Activated naive CD4-positive, alpha-beta T cell treated with Interleukin-2 at 50 U/mL for 16 hours (primary cell): ENCODE measurements at regions not wholly inside any gene's neighbourhood (a gene's known extent, or its start where the extent isn't known, plus 50 kb on each side); places are given as distances from the start of the nearest gene placed in this dataset.

ENCODE experiments used
- DNase-seq: peaks from one replicate; pipeline ENCODE4 v3.0.0-alpha.2; 2020

- DNase-seq = no peak
These were observed 836.9 kb upstream of the HS3ST1 start for GRCh38 chr4:12265554-12265953.

DNA sequence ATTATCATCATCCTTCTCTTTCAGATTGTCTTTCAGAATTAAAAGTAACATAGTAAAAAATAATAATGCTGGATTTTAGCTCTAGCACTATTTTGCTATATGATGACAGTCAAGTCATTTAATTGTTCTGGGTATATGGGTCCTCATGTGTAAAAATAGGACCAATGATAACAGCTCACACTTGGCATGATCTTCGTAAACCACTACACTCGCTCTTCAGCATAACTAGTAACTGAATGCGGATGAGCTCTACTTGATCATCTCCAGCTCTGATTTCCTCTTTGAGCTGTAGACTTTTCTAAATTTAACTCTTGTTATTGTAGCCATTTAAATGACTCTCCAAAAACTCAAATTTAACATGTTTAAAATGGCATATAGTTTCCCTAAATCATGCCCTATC lies 831.8 kb upstream of the HS3ST1 start:
- no peak for DNase-seq

GRCh38 chr4:12244973-12245372 lies 816.3 kb upstream of the HS3ST1 start:
- no peak for DNase-seq

DNA sequence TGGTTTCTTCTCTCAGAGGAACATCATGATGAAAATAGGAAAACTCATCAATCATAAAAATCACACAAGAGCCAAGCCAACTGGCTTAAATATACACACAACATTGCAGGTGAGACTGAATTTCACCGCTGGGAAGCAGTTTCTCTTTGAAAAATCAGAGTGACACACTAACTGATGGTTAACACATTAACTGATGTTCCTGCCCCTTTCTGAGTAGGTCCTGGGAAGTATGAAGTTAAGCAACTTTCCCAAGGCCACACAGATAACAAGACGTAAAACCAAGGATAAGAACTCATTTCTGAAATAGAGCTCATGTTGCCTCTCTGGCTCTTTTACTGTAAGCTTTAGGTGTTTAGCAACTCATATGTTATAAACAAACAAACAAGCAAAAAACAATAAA lies 813.7 kb upstream of the HS3ST1 start:
- DNase-seq = no peak

DNA sequence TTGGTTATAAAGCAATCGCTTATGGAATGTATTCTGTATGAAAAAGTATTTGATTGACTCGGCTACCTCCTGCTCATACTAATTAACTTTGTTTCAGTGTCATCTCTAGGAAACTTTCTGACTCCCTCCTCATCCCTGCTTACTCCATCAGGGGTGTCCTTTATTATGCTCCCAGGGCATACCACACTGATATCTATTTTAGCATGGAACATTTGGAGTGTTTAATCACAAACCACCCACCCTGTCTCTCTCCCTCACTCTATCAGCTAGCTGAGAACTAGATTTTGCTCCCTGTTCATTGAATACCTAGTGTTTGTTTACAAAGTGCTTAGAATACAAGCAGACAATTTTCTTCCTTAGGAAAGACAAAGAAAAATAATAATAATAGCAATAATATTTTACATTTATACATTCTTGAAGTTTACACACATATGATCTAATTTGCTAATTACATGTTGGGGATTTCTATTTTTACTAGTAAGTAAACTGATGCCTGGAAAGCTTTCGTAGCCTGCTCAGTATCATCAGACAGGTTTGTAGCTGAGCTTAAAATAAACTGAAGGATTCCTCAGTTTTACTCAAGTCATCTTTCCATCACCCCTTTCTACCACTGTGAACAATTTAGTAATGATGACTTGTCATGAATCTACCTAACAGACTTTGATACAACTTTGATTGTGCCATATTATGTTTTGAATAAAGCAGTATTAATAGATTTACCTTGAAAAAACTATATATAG lies 811.4 kb upstream of the HS3ST1 start:
- DNase-seq = no peak

GRCh38 chr4:12231098-12231497 lies 802.4 kb upstream of the HS3ST1 start:
- no peak for DNase-seq

DNA sequence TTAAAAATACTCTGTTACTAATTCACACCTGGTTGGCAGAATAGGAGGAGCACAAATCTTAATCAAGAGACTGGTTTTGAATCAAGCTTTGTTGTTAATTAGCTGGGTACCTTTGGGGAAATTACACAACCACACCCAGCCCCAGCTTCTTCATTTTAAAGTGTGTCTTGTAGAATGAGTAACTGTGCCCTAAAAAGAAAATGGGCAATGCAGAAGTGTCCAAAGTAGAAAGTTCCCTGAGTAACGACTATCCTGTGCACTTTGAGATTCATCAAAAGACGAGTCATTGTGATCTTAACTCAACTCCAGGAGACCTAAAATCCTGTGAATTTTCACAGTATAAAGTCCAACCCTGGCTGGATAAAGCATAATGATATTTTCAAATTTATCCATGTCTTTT lies 792.3 kb upstream of the HS3ST1 start:
- DNase-seq = no peak

DNA sequence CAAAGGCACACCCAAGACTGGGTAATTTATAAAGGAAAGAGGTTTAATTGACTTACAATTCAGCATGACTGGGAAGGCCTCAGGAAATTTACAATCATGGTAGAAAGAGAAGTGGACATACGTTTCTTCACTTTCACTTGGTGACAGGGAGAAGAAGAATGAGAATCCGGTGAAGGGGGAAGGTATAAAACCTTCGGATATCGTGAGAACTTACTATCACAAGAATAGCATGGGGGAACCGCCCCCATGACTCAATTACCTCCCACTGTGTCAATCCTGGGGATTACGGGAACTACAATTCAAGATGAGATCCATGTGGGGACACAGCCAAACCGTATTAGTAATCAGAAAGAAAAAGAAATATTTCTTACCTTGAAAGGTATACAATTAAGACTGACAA lies 782.9 kb upstream of the HS3ST1 start:
- DNase-seq = no peak

DNA sequence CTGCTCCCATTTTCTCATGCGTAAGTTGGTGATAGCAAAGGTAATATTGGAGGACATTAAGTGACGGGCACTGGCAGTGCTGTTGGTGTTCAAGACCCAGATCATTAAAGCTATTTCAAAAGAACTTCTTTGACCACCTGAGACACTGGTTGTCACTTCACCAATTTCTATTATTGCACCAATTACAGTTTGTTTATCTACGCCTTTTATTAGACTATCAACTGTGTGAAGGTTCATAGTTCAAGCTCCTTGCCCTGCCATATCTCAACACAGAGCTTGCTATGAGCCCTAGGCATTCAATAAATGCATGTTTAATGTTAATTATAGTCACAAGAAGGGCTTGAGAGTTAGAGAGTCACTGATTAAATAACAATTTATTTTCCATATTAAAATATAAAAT lies 778.7 kb upstream of the HS3ST1 start:
- no peak for DNase-seq

DNA sequence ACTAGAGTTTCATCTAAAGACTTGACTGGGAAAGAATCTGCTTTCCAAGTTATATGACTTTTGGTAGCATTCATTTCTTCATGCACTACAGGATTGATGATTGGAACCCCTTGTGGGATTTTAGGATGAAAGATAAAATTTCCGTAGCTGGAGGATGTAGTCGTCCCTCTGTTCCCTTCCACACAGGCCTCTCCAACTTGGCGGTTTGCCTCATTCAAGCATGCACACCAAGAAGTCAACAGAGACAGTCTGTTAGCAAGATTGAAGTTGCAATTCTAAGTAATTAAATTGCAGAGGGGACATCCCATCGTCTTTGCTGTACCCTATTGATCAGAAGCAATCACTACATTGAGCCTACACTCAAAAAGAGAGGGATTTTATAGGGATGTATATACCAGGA lies 777.4 kb upstream of the HS3ST1 start:
- DNase-seq = no peak

DNA sequence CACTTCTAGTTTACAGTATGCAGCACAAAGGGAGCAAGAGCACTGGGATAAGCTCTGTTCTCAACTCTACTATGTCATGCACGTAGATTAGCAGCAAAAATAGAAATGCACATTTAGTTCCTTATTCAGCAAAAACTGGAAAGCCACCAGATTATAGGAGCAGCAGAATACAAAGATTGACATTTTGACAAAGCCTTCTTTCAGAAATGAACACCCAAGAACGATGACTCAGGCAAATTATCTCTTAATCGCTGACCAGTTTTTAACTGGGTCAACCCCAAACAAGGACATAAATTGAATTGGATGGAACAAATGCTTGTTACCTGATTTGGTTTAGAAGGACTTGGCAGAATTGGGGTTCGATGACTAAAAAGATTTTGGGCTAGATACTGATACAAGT lies 775.3 kb upstream of the HS3ST1 start:
- DNase-seq = no peak

GRCh38 chr4:12200226-12200625 lies 771.5 kb upstream of the HS3ST1 start:
- no peak for DNase-seq

DNA sequence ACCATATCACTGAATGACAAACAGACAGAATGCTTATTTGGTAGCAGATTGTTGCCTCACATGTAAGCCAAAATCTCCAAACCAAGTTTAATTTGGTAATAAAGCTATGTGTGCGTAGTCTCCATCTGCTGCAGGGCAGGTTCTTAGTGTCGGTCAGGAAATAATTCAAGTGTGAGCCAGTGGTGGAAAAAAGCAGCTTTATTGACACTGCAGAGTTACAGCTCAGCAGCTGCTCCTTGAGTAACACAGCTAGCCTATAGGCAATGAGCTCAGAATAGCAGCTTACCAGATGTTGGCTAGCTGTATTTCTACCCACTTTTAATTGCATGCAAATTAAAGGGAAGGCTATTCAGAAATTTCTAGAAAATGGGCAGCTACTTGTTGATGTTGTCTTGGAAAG lies 757.8 kb upstream of the HS3ST1 start:
- no peak for DNase-seq

DNA sequence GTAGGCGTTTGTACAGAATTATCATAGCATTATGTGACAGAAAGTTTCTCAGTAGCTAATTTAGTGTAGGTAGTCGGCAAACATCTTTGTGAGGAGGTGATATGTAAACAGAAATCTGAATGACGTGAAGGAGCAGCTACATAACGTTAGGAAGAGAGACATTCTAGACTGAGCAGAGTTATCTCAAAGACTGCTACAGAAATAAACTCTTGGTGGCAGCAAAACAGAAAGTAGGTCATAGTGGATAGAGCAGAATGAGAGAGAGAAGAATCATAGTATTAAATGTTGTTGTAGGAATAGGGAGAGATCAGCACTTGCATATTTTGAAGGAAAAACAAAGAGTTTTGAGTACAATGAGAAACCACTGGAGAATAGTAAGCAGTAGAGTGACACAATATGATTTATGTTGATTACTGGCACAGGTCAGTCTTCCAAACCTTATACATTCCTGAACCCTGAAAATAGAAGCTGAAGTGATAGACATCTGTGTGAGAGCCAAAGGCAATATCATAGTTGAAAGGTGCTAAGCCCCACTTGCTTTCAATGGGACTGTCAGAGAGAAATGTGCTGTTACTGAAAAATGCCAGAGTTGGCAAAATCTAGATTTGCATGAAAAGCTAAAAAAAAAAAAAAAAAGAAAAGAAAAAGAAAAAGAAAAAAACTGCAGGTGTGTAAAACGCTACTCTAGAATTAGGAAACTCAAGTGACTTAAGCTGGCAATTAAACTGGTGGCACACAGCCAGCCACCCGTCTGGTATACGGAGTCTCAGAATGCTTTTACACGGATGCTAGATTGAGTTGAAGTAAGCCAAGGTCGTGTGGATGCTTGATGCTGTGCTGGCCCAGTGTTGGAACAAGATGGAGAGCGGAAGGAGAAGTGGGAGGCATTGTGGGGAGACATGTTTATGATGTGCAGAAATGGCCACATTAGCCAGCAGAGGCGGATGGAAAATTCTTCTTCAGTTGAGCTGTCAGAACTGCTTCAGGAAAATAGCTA lies 750.2 kb upstream of the HS3ST1 start:
- DNase-seq = no peak

GRCh38 chr4:12177416-12177815 lies 748.7 kb upstream of the HS3ST1 start:
- no peak for DNase-seq

DNA sequence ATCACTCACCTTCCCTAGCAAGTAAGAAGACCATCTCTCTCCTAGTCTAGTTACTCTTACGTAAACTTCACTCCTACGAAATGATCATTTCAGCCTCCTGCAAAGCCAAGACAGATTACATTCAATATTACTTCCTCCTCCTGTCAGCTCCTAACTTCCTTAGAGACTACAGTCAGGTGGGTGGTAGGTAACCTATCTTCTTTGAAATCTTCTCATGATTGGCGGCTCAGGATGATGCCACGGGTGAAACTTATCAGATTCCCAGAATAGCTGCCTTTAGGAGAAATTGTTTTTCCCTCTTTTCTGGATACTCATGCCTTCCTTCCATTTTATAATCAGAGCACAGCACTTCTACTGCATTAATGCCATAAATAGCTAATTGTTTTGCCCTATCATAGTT lies 744.8 kb upstream of the HS3ST1 start:
- DNase-seq = no peak

- no peak for DNase-seq
These were observed 743.7 kb upstream of the HS3ST1 start for GRCh38 chr4:12172198-12172973.

DNA sequence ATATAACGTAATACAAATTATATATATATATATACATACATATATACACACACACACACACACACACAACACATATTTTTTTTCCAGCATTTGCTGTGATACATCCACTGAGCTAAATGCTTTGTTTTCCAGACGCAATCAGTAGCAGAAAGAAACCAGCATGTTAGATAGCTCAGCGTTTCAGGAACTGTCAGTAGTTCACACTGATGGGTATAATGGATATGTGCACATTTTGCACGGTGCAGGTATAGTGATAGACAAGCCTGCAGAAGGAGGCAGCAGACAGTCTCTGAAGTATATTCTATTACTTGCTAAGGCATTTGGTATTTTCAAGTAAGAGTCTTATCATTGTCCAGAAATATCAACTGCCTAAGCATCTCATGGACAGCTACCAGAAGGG lies 741.6 kb upstream of the HS3ST1 start:
- DNase-seq = no peak

DNA sequence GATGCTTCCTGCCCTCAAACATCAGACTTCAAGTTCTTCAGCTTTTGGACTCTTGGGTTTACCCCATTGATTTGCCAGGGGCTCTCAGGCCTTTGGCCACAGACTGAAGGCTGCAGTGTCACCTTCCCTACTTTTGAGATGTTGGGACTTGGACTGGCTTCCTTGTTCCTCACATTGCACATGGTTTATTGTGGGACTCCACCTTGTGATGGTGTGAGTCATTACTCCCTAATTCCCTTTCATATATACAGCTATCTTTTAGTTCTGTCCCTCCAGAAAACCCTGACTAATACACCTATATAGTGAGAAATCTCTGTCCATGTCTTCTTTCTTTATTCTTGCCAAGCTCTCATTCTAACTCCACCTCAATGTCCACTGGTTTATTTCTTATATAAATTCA lies 736.9 kb upstream of the HS3ST1 start:
- no peak for DNase-seq

GRCh38 chr4:12146339-12146738 lies 717.6 kb upstream of the HS3ST1 start:
- DNase-seq = no peak

GRCh38 chr4:12145768-12146167 lies 717.1 kb upstream of the HS3ST1 start:
- no peak for DNase-seq

GRCh38 chr4:12145106-12145505 lies 716.4 kb upstream of the HS3ST1 start:
- DNase-seq = no peak

- DNase-seq = no peak
These were observed 715.4 kb upstream of the HS3ST1 start for GRCh38 chr4:12144051-12144450.
